ENCODE measurements at regions not wholly inside any gene's neighbourhood (a gene's known extent, or its start where the extent isn't known, plus 50 kb on each side); places are given as distances from the start of the nearest gene placed in this dataset.

DNA sequence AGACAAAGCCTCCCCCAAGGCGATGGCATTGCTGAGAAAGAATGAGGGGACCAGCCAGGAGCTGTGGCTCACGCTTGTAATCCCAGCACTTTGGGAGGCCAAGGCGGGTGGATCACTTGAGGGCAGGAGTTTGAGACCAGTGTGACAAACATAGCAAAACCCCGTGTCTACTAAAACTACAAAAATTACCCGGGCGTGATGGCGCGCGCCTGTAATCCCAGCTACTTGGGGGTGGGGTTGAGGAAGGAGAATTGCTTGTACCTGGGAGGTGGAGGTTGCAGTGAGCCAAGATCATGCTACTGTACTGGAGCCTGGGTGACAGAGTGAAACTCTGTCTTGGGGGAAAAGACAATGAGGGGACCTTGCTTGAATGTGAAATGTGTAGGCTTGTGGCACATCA is 402.4 kb upstream of the C2CD4B start:
- no peak for TF ChIP-seq POLR2AphosphoS5 (IDR thresholded peaks at IDR 0.05; ENCODE audit: insufficient read depth in 1 of 2, low read depth in 1 of 2)
- TF ChIP-seq, protein P1, sequence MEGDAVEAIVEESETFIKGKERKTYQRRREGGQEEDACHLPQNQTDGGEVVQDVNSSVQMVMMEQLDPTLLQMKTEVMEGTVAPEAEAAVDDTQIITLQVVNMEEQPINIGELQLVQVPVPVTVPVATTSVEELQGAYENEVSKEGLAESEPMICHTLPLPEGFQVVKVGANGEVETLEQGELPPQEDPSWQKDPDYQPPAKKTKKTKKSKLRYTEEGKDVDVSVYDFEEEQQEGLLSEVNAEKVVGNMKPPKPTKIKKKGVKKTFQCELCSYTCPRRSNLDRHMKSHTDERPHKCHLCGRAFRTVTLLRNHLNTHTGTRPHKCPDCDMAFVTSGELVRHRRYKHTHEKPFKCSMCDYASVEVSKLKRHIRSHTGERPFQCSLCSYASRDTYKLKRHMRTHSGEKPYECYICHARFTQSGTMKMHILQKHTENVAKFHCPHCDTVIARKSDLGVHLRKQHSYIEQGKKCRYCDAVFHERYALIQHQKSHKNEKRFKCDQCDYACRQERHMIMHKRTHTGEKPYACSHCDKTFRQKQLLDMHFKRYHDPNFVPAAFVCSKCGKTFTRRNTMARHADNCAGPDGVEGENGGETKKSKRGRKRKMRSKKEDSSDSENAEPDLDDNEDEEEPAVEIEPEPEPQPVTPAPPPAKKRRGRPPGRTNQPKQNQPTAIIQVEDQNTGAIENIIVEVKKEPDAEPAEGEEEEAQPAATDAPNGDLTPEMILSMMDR (IDR thresholded peaks at IDR 0.05): no peak
- TF ChIP-seq POLR2A (IDR thresholded peaks at IDR 0.05): no peak
- H3K4me3 ChIP-seq: no peak overlapping the region
- DNase-seq (ENCODE audit: extremely low spot score in 2 of 2): no peak
- H3K9me3 ChIP-seq: no peaks in the 10 kb centered on the region
- H3K27ac ChIP-seq: no peak overlapping the region
- no peaks in the 10 kb centered on the region for H3K27me3 ChIP-seq
- no peaks in the 10 kb centered on the region for H3K36me3 ChIP-seq
- intact Hi-C loops (cut with DNase I): no loop called here
- H3K4me1 ChIP-seq: peaks cover 27% of the 10 kb centered on the region

DNA sequence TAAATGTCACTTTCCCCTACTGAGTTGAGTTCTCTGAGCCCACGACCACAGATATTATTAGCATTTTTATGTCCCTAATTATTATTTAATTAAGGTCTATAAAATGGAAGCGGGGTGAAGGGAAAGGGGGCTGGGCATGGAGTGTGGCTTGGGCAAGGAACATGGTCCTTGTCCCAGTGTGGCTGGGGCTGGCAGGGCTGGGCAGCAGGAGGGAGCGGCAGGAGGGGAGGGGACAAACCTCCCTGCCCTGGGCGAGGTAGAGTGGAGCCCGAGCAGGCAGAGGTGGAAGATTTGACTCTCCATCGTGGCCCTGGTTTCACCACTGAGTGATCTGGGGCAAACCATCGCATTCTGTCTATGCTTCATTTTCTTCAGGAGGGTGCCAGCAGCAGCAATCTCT is 402.9 kb upstream of the C2CD4B start:
- peaks cover 27% of the 10 kb centered on the region for H3K4me1 ChIP-seq
- no peak for DNase-seq (ENCODE audit: extremely low spot score in 2 of 2)
- no peak overlapping the region for H3K27ac ChIP-seq
- intact Hi-C loops (cut with DNase I): no loop called here
- no peak overlapping the region for H3K4me3 ChIP-seq
- no peaks in the 10 kb centered on the region for H3K36me3 ChIP-seq
- TF ChIP-seq, protein P1 (IDR thresholded peaks at IDR 0.05): no peak
- TF ChIP-seq POLR2AphosphoS5 (IDR thresholded peaks at IDR 0.05; ENCODE audit: insufficient read depth in 1 of 2, low read depth in 1 of 2) (no peak), POLR2A (IDR thresholded peaks at IDR 0.05) (no peak)
- H3K27me3 ChIP-seq: no peaks in the 10 kb centered on the region
- H3K9me3 ChIP-seq: no peaks in the 10 kb centered on the region

DNA sequence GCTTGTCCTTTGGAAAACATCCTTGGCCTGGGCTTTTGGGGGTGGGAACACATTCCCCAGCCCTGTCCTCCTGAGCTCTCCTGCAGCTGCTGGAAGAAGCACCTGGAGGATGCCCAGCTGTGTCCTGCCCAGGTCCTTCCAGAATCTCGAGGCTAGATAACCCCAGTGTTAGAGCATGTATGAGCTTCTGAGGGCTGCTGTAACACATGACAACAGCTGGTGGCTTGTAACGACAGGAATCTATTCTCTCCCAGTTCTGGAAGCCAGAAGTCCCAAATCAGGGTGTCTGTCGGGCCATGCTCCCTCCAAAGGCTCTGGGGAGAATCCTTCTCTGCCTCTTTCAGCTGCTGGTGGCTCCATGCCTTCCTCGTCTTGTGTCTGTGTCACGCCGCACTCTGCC is 403.6 kb upstream of the C2CD4B start:
- no peak for TF ChIP-seq POLR2AphosphoS5 (IDR thresholded peaks at IDR 0.05; ENCODE audit: insufficient read depth in 1 of 2, low read depth in 1 of 2)
- TF ChIP-seq POLR2A (IDR thresholded peaks at IDR 0.05): no peak
- TF ChIP-seq, protein P1 (IDR thresholded peaks at IDR 0.05): no peak
- Histone ChIP-seq H3K27ac (no peak overlapping the region), H3K9me3 (no peaks in the 10 kb centered on the region), H3K4me1 (peaks cover 27% of the 10 kb centered on the region), H3K27me3 (no peaks in the 10 kb centered on the region), H3K36me3 (no peaks in the 10 kb centered on the region), H3K4me3 (no peak overlapping the region)
- intact Hi-C loops (cut with DNase I): no loop called here
- no peak for DNase-seq (ENCODE audit: extremely low spot score in 2 of 2)

DNA sequence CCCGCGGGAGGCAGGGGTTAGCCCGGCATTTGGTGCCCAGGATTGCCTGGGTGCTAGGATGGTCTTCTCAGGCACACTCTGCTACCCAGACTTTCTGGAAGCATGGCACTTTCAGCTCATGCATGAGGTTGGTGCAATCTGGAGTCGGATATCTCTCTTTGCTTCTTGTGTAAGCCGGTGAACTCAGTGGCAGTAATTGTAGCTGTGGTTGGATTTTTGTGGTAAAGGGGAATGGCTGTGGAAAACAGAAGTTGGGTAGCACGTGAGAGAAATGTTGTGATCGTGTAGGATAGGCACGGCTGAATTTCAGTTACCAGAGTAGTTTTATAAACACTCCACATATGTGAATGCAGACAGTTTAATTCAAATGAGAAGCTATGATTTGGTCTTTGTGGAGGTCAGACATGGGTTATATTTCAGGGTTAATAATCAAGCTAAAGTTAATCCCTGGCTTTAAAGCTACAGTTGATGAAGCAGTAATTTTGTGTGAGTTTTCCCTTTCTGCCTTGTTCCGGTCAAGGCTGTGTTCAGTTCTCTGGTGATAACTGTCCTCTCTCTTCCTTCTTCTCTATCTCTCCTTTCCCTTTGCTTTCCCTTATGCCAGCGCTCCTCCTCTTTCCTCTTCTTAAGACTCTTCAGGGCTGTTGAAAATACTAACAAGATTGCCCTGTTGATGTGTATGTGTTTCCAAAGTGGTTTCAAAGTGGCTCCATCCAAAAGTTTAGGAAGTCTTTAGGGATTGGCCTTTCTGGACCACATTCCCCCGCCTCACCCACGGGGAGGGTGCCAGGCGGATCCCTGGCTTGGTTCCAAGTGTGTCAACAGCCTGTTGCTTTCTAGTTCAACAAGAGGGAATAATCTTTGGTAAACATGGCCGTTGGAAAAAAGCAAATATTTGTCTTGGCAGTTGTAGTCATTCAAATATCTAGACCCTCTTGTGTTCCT is 404.6 kb upstream of the C2CD4B start:
- Histone ChIP-seq H3K4me1 (peaks cover 27% of the 10 kb centered on the region), H3K4me3 (no peak overlapping the region), H3K9me3 (no peaks in the 10 kb centered on the region), H3K27me3 (no peaks in the 10 kb centered on the region), H3K27ac (no peak overlapping the region), H3K36me3 (no peaks in the 10 kb centered on the region)
- no peak for DNase-seq (ENCODE audit: extremely low spot score in 2 of 2)
- TF ChIP-seq POLR2A (IDR thresholded peaks at IDR 0.05) (no peak), POLR2AphosphoS5 (IDR thresholded peaks at IDR 0.05; ENCODE audit: insufficient read depth in 1 of 2, low read depth in 1 of 2) (no peak)
- TF ChIP-seq, protein P1 (IDR thresholded peaks at IDR 0.05): no peak
- intact Hi-C loops (cut with DNase I): no loop called here

DNA sequence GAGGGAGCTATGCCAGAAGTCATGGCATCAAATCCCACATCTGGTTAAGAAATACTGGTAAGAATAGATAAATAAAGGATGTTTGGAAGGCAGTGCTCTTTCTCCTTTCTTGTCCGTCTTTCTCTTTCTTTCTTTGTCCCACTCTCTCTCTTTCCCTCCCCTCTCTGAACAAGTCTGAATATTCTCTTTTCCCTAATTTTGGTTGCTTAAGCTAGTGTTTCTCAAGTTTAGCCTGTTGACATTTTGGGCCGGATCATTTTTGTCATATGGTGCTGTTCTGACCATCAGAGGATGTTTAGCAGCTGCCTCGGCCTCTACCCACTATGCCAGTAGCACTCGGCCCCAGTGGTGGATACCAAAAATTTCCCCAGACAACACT is 405.3 kb upstream of the C2CD4B start:
- TF ChIP-seq POLR2AphosphoS5 (IDR thresholded peaks at IDR 0.05; ENCODE audit: insufficient read depth in 1 of 2, low read depth in 1 of 2): no peak
- TF ChIP-seq POLR2A (IDR thresholded peaks at IDR 0.05): no peak
- TF ChIP-seq, protein P1 (IDR thresholded peaks at IDR 0.05): no peak

More for the DNA sequence above, 405.3 kb upstream of the C2CD4B start:
- Histone ChIP-seq H3K27me3 (no peaks in the 10 kb centered on the region), H3K4me1 (peaks cover 21% of the 10 kb centered on the region), H3K9me3 (no peaks in the 10 kb centered on the region), H3K27ac (no peak overlapping the region), H3K36me3 (no peaks in the 10 kb centered on the region), H3K4me3 (no peak overlapping the region)
- intact Hi-C loops (cut with DNase I): no loop called here
- no peak for DNase-seq (ENCODE audit: extremely low spot score in 2 of 2)
